ENCODE measurements at regions not wholly inside any gene's neighbourhood (a gene's known extent, or its start where the extent isn't known, plus 50 kb on each side); places are given as distances from the start of the nearest gene placed in this dataset.

GRCh38 chr10:28242555-28243204, 60.2 kb downstream of the MPP7 start:
- TF ChIP-seq GATA3 (IDR thresholded peaks at IDR 0.05; ENCODE audit: low read depth, low read length) (no peak), GATA2 (IDR thresholded peaks at IDR 0.05; ENCODE audit: low read depth, low read length) (no peak)
